K562 (cell line): ENCODE measurements at regions not wholly inside any gene's neighbourhood (a gene's known extent, or its start where the extent isn't known, plus 50 kb on each side); places are given as distances from the start of the nearest gene placed in this dataset.

Experiments
- ATAC-seq: fragments of 200-7000 bp; cut with Tn5 transposase; 3 replicates; pipeline ENCODE4 v1.9.1; 2020; ENCODE audit warnings: moderate library complexity
- BruUV-seq: library from RNA; stranded (reverse); fragments of 400-500 nt; replicated peaks from 2 replicates; lab custom pipeline; 2021; lab: Mats Ljungman, UMichigan
- CTCF ChIA-PET: fragments of 300-600 bp; formaldehyde crosslinking; extraction: SDS; loops from one replicate; lab custom pipeline; 2021; ENCODE audit warnings: low intra/inter-chr PET ratio; lab: Yijun Ruan, JAX
- POLR2A ChIA-PET: fragments of 300-600, 350-650 bp; sonication (Branson Sonifier 250); formaldehyde crosslinking; extraction: SDS; loops from one replicate; lab custom pipeline; 2021; ENCODE audit warnings: antibody characterized with exemption, inconsistent platforms; lab: Yijun Ruan, JAX
- DNase-seq, 4 experiments: peaks; one replicate each; pipeline versions ENCODE4 v3.0.0 to v3.0.0-alpha.2; 2011 to 2018; ENCODE audit warnings: low spot score in 3 of 4, mixed read lengths in 3 of 4; ENCODE audit errors: extremely low read depth in 1 of 4
- FAIRE-seq: peaks from 2 replicates; lab custom pipeline; 2011; peaks lifted over from hg19 to GRCh38; lab: Jason Lieb, UNC
- H2AFZ ChIP-seq: 2 replicates; pipeline ENCODE4 v1.6.0; 2011; ENCODE audit warnings: low read depth, low read length, control low read depth, inconsistent platforms
- H3K27ac ChIP-seq: fragments of 200-600 bp; 3 replicates; pipeline ENCODE4 v1.8.0; 2011; ENCODE audit warnings: low read depth, mild to moderate bottlenecking, control low read depth, inconsistent platforms, low read length, moderate library complexity, mixed read lengths; ENCODE audit errors: extremely low read depth
- H3K27me3 ChIP-seq, 2 experiments: fragments of 300-600 bp in 1 of 2; 2 replicates in 1 of 2; 3 replicates in 1 of 2; pipeline versions ENCODE4 v1.6.0 to v1.8.0; 2011; ENCODE audit warnings: inconsistent platforms in 2 of 2, low read length in 2 of 2, mild to moderate bottlenecking in 1 of 2, mixed read lengths in 1 of 2, moderate library complexity in 1 of 2; ENCODE audit not compliant: control insufficient read depth in 2 of 2, insufficient read depth in 2 of 2
- H3K36me3 ChIP-seq: fragments of 300-600 bp; 3 replicates; pipeline ENCODE4 v1.8.0; 2011; ENCODE audit warnings: mild to moderate bottlenecking, low read length, inconsistent platforms; ENCODE audit not compliant: control insufficient read depth, insufficient read depth
- H3K4me1 ChIP-seq, 2 experiments: fragments of 200-600 bp in 1 of 2; replicated peaks in 1 of 2; 2 replicates in 1 of 2; 3 replicates in 1 of 2; pipeline versions ENCODE4 v1.5.1 to v1.8.0; 2011; ENCODE audit warnings: inconsistent platforms in 2 of 2, low read length in 2 of 2, mild to moderate bottlenecking in 1 of 2, mixed read lengths in 1 of 2, moderate library complexity in 1 of 2; ENCODE audit not compliant: control insufficient read depth in 2 of 2, insufficient read depth in 2 of 2
- H3K4me2 ChIP-seq: 2 replicates; pipeline ENCODE4 v1.6.1; 2011; ENCODE audit warnings: low read length, control low read depth, inconsistent platforms, mixed read lengths; ENCODE audit not compliant: insufficient read depth
- H3K4me3 ChIP-seq: fragments of 200-600 bp; sonication (generic), shearing (Covaris generic); 2 replicates; pipeline ENCODE4 v1.5.1; 2016; ENCODE audit warnings: control low read depth, inconsistent platforms
- H3K79me2 ChIP-seq: fragments of 200-600 bp; 3 replicates; pipeline ENCODE4 v1.8.0; 2011; ENCODE audit warnings: low read length, inconsistent platforms; ENCODE audit not compliant: control insufficient read depth, insufficient read depth
- H3K9ac ChIP-seq, 2 experiments: 2 replicates each; pipeline versions ENCODE4 v1.6.0 to v1.6.1; 2011; ENCODE audit warnings: low read depth in 2 of 2, low read length in 2 of 2, control low read depth in 1 of 2, inconsistent platforms in 1 of 2, mild to moderate bottlenecking in 1 of 2, mixed read lengths in 1 of 2; ENCODE audit not compliant: insufficient read depth in 1 of 2
- H3K9me1 ChIP-seq: one replicate; pipeline ENCODE4 v1.6.0; 2011; ENCODE audit warnings: inconsistent platforms, mild to moderate bottlenecking, low read length, moderate library complexity; ENCODE audit not compliant: control insufficient read depth, insufficient read depth
- H3K9me3 ChIP-seq: replicated peaks from 2 replicates; pipeline ENCODE4 v1.5.1; 2011; ENCODE audit warnings: low read depth, low read length, inconsistent platforms; ENCODE audit not compliant: control insufficient read depth, insufficient read depth
- H4K20me1 ChIP-seq: replicated peaks from 2 replicates; pipeline ENCODE4 v1.6.1; 2011; ENCODE audit warnings: low read length, inconsistent platforms, mixed read lengths; ENCODE audit not compliant: control insufficient read depth, insufficient read depth
- ATF1 ChIP-seq, 2 experiments: fragments of 450-650 bp in 1 of 2; IDR thresholded peaks; 2 replicates each; pipeline ENCODE4 v1.6.1; 2016; ENCODE audit warnings: missing compliant biosample characterization in 1 of 2, missing genetic modification characterization in 1 of 2
- CHD2 ChIP-seq: IDR thresholded peaks from 2 replicates; pipeline ENCODE4 v1.6.1; 2011; ENCODE audit warnings: low read depth, low read length
- EZH2 ChIP-seq: IDR thresholded peaks from 2 replicates; pipeline ENCODE4 v1.6.1; 2012; ENCODE audit warnings: low read depth, mild to moderate bottlenecking, inconsistent platforms, low read length, borderline replicate concordance
- FUS ChIP-seq: fragments of 200-400 bp; formaldehyde crosslinking; optimal IDR thresholded peaks from 2 replicates; pipeline ENCODE3; 2017; ENCODE audit warnings: low read depth, low read length
- HNRNPH1 ChIP-seq: fragments of 200-400 bp; formaldehyde crosslinking; optimal IDR thresholded peaks from 2 replicates; pipeline ENCODE3; 2017; ENCODE audit warnings: low read depth, mild to moderate bottlenecking, low read length, moderate library complexity
- KLF16 ChIP-seq: IDR thresholded peaks from 2 replicates; pipeline ENCODE4 v1.6.1; 2016; ENCODE audit warnings: antibody characterized with exemption
- MAX ChIP-seq: sonication (generic); formaldehyde crosslinking; IDR thresholded peaks from 2 replicates; pipeline ENCODE4 v1.9.0; 2022; ENCODE audit warnings: mild to moderate bottlenecking, missing genetic modification reagents
- NELFE ChIP-seq: IDR thresholded peaks from 2 replicates; pipeline ENCODE4 v1.6.1; 2011; ENCODE audit warnings: mild to moderate bottlenecking; ENCODE audit not compliant: insufficient read depth, insufficient read length
- NFIX ChIP-seq: fragments of 250-450 bp; sonication (Bioruptor Pico); IDR thresholded peaks from 2 replicates; pipeline ENCODE4 v1.4.0; 2020; ENCODE audit warnings: low read depth, mild to moderate bottlenecking, moderate library complexity
- POU5F1 ChIP-seq: fragments of 150-350 bp; IDR thresholded peaks from 2 replicates; pipeline ENCODE4 v1.6.1; 2014; ENCODE audit warnings: borderline replicate concordance, low read length, low read depth, mild to moderate bottlenecking; ENCODE audit not compliant: partially characterized antibody
- SIN3A ChIP-seq, 2 experiments: fragments of 150-350 bp in 1 of 2; IDR thresholded peaks; 2 replicates each; pipeline ENCODE4 v1.6.1; 2011 to 2016; ENCODE audit warnings: borderline replicate concordance in 2 of 2, low read depth in 2 of 2, low read length in 2 of 2, mild to moderate bottlenecking in 2 of 2, moderate library complexity in 2 of 2; ENCODE audit not compliant: control insufficient read depth in 1 of 2
- SIX5 ChIP-seq, 2 experiments: IDR thresholded peaks; 2 replicates each; pipeline ENCODE4 v1.6.1; 2011; ENCODE audit warnings: low read length in 2 of 2, borderline replicate concordance in 1 of 2, low read depth in 1 of 2, mild to moderate bottlenecking in 1 of 2, moderate library complexity in 1 of 2; ENCODE audit not compliant: insufficient read depth in 1 of 2
- TRIM24 ChIP-seq, 2 experiments: fragments of 450-650 bp; IDR thresholded peaks; 2 replicates each; pipeline ENCODE4 v1.6.1; 2016
- ZC3H4 ChIP-seq: sonication (generic); formaldehyde crosslinking; IDR thresholded peaks from 2 replicates; pipeline ENCODE4 v1.9.0; 2021; ENCODE audit warnings: missing genetic modification reagents, borderline replicate concordance
- ZKSCAN8 ChIP-seq: fragments of 200-800 bp; sonication (Bioruptor generic); IDR thresholded peaks from 2 replicates; pipeline ENCODE4 v1.6.1; 2016; ENCODE audit warnings: missing genetic modification characterization, missing compliant biosample characterization
- ZNF778 ChIP-seq: fragments of 450-650 bp; formaldehyde crosslinking; IDR thresholded peaks from 2 replicates; pipeline ENCODE4 v1.4.0; 2020; ENCODE audit warnings: mild to moderate bottlenecking, moderate library complexity
- WGBS: fragments of 100-300 bp; shearing (Covaris generic); methylation state at CpG from one replicate; pipeline ENCODE4 v1.1.6; 2016; ENCODE audit warnings: low coverage, mixed read lengths; ENCODE audit not compliant: insufficient coverage; ENCODE audit errors: missing lambda C conversion rate; 5-methylcytosine and 5-hydroxymethylcytosine counted together
- in situ Hi-C: fragments of 300-500 bp; cut with MboI; formaldehyde crosslinking; loops from 4 replicates; pipeline ENCODE4 v1.15.0; 2018; ENCODE audit warnings: inconsistent platforms, mixed read lengths
- intact Hi-C: fragments of 100-400 bp; cut with micrococcal nuclease; formaldehyde crosslinking; loops from 2 replicates; pipeline ENCODE4 v1.14.2; 2022
- TF ChIP-seq, protein P1 (sequence below): sonication (generic); formaldehyde crosslinking; IDR thresholded peaks from 2 replicates; pipeline ENCODE4 v1.8.0; 2022; ENCODE audit warnings: missing genetic modification reagents, mild to moderate bottlenecking, borderline replicate concordance
- TF ChIP-seq, protein P2 (sequence below): fragments of 250-450 bp; sonication (Bioruptor Pico); IDR thresholded peaks from 2 replicates; pipeline ENCODE4 v1.8.0; 2022; ENCODE audit warnings: moderate library complexity, mild to moderate bottlenecking, inconsistent platforms
- TF ChIP-seq, protein P3 (sequence below): fragments of 250-450 bp; sonication (Bioruptor Pico); IDR thresholded peaks from 2 replicates; pipeline ENCODE4 v1.5.1; 2021; ENCODE audit warnings: mild to moderate bottlenecking

DNA sequence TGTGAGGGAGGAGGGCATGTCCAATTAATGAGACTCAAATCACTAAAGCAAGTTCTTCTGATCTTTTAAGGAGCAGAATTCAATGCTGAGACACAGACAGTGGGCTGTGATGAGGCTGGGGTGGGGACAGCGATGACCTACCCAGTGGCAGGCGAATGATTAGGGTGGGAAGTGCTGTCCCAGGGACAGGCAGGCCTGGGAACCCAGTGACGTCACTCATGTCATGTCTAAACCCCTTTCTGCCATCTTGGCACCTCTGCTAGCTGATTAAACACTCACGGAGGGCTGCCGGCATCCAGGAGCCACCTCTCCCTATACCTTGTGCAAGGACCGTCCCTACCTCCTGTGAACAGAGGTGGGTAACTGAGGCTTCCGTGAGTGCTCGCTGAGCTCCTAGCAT lies 1235.2 kb downstream of the TBC1D22A start:
- intact Hi-C loops, result no loop called here
- 0% methylated on average over 7 of the region's 8 CpGs for WGBS
- in situ Hi-C loops, result no loop called here
- peaks cover 0 to 16% of the 10 kb centered on the region in 2 experiments; a peak in 2 of 5 replicates for H3K27me3 ChIP-seq
- DNase-seq (no peak), ATAC-seq (no peak), FAIRE-seq (no peak)
- ChIA-PET POLR2A (no interaction called here), CTCF (no interaction called here)
- H3K36me3 ChIP-seq, result no peaks in the 10 kb centered on the region
- no peaks in the 10 kb centered on the region for H3K9me3 ChIP-seq
- TF ChIP-seq, protein P1, sequence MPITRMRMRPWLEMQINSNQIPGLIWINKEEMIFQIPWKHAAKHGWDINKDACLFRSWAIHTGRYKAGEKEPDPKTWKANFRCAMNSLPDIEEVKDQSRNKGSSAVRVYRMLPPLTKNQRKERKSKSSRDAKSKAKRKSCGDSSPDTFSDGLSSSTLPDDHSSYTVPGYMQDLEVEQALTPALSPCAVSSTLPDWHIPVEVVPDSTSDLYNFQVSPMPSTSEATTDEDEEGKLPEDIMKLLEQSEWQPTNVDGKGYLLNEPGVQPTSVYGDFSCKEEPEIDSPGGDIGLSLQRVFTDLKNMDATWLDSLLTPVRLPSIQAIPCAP (CRISPR knock-in tag), result no peak
- no peak for TF ChIP-seq KLF16
- no peak for TF ChIP-seq ZC3H4 (CRISPR knock-in tag)
- TF ChIP-seq MAX (CRISPR knock-in tag), result no peak
- TF ChIP-seq, protein P2, sequence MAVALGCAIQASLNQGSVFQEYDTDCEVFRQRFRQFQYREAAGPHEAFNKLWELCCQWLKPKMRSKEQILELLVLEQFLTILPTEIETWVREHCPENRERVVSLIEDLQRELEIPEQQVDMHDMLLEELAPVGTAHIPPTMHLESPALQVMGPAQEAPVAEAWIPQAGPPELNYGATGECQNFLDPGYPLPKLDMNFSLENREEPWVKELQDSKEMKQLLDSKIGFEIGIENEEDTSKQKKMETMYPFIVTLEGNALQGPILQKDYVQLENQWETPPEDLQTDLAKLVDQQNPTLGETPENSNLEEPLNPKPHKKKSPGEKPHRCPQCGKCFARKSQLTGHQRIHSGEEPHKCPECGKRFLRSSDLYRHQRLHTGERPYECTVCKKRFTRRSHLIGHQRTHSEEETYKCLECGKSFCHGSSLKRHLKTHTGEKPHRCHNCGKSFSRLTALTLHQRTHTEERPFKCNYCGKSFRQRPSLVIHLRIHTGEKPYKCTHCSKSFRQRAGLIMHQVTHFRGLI (CRISPR knock-in tag), result no peak
- TF ChIP-seq, protein P3, sequence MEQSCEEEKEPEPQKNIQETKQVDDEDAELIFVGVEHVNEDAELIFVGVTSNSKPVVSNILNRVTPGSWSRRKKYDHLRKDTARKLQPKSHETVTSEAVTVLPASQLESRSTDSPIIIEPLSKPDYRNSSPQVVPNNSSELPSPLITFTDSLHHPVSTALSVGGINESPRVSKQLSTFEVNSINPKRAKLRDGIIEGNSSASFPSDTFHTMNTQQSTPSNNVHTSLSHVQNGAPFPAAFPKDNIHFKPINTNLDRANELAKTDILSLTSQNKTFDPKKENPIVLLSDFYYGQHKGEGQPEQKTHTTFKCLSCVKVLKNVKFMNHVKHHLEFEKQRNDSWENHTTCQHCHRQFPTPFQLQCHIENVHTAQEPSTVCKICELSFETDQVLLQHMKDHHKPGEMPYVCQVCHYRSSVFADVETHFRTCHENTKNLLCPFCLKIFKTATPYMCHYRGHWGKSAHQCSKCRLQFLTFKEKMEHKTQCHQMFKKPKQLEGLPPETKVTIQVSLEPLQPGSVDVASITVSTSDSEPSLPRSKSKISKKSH (CRISPR knock-in tag), result no peak
- TF ChIP-seq NELFE, result no peak
- TF ChIP-seq POU5F1, result no peak
- TF ChIP-seq SIN3A (IDR thresholded peaks at IDR 0.05; ENCODE audit: borderline replicate concordance in 2 of 2, control insufficient read depth in 1 of 2, low read depth in 2 of 2, low read length in 2 of 2), result no peak
- no peak for TF ChIP-seq TRIM24 (IDR thresholded peaks at IDR 0.05)
- no peak for TF ChIP-seq EZH2
- no peak for TF ChIP-seq CHD2
- no peak for TF ChIP-seq ZKSCAN8 (CRISPR knock-in tag)
- no peak for TF ChIP-seq ATF1 (CRISPR knock-in tag; IDR thresholded peaks at IDR 0.05)
- TF ChIP-seq ATF1 (tag; IDR thresholded peaks at IDR 0.05), result no peak
- TF ChIP-seq NFIX (CRISPR knock-in tag), result no peak
- no peak for TF ChIP-seq FUS
- TF ChIP-seq HNRNPH1, result no peak
- no peak for TF ChIP-seq ZNF778
- TF ChIP-seq SIX5 (IDR thresholded peaks at IDR 0.05; ENCODE audit: borderline replicate concordance in 1 of 2, insufficient read depth in 1 of 2, low read depth in 1 of 2, low read length in 2 of 2), result no peak
- H3K79me2 ChIP-seq, result no peaks in the 10 kb centered on the region
- no peak overlapping the region for H3K4me3 ChIP-seq
- no peak overlapping the region for H3K9ac ChIP-seq
- no peaks in the 10 kb centered on the region for H4K20me1 ChIP-seq
- H2AFZ ChIP-seq, result no peak overlapping the region
- no peaks in the 10 kb centered on the region for H3K4me1 ChIP-seq
- no peak overlapping the region for H3K4me2 ChIP-seq
- H3K9me1 ChIP-seq, result no peaks in the 10 kb centered on the region
- BruUV-seq, result no TSS peak
- H3K27ac ChIP-seq, result no peak overlapping the region
